SJSA1 (cell line): ENCODE measurements at regions not wholly inside any gene's neighbourhood (a gene's known extent, or its start where the extent isn't known, plus 50 kb on each side); places are given as distances from the start of the nearest gene placed in this dataset.

Experiments used
- DNase-seq, 2 experiments: peaks; one replicate each; pipeline ENCODE4 v3.0.0-alpha.2; 2015 to 2020; ENCODE audit warnings: low spot score in 2 of 2, low read depth in 1 of 2
- H3K27ac ChIP-seq: fragments of 250-450 bp; sonication (Bioruptor Pico); 2 replicates; pipeline ENCODE4 v1.5.1; 2020; ENCODE audit warnings: mild to moderate bottlenecking, moderate library complexity
- H3K27me3 ChIP-seq: fragments of 250-450 bp; sonication (Bioruptor Pico); replicated peaks from 2 replicates; pipeline ENCODE4 v1.5.1; 2020; ENCODE audit warnings: mild to moderate bottlenecking, moderate library complexity
- H3K36me3 ChIP-seq: fragments of 250-450 bp; sonication (Bioruptor Pico); 2 replicates; pipeline ENCODE4 v1.5.1; 2020; ENCODE audit warnings: mild to moderate bottlenecking
- H3K4me1 ChIP-seq: fragments of 250-450 bp; sonication (Bioruptor Pico); replicated peaks from 2 replicates; pipeline ENCODE4 v1.6.1; 2021; ENCODE audit warnings: mild to moderate bottlenecking
- H3K4me3 ChIP-seq: fragments of 250-450 bp; sonication (Bioruptor Pico); 2 replicates; pipeline ENCODE4 v1.5.1; 2020; ENCODE audit warnings: mild to moderate bottlenecking
- H3K9me3 ChIP-seq: fragments of 250-450 bp; sonication (Bioruptor Pico); replicated peaks from 2 replicates; pipeline ENCODE4 v1.5.1; 2020; ENCODE audit warnings: mild to moderate bottlenecking

GRCh38 chr16:51211148-51211547 lies 60.1 kb upstream of the SALL1 start:
- no peak for DNase-seq
- Histone ChIP-seq H3K4me3 (no peak overlapping the region), H3K27me3 (no peaks in the 10 kb centered on the region), H3K9me3 (no peaks in the 10 kb centered on the region), H3K27ac (no peak overlapping the region), H3K36me3 (no peaks in the 10 kb centered on the region), H3K4me1 (no peaks in the 10 kb centered on the region)

DNA sequence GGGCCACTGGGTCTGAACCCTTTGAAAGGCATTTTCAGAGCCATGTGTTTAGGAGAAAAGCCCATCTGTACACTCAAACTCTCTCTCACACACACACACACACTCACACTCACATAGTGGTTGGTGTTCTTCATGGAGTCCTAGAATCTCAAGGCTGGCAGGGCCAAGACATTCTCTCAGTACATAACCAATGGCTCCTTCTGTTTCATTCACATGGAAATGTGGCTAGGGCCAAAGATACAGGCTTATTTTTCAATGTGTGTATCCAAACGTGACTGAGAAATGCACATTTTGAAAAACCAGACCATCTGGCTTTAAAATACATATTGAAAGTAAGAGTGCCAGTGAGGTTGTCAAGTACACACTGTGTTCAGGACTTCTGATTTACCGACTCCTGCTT lies 59.0 kb upstream of the SALL1 start:
- no peaks in the 10 kb centered on the region for H3K27me3 ChIP-seq
- no peaks in the 10 kb centered on the region for H3K4me1 ChIP-seq
- H3K36me3 ChIP-seq: no peaks in the 10 kb centered on the region
- H3K9me3 ChIP-seq: no peaks in the 10 kb centered on the region
- no peak for DNase-seq
- no peak overlapping the region for H3K27ac ChIP-seq
- no peak overlapping the region for H3K4me3 ChIP-seq

GRCh38 chr16:51201604-51202003 lies 50.5 kb upstream of the SALL1 start:
- H3K4me1 ChIP-seq: no peaks in the 10 kb centered on the region
- no peak overlapping the region for H3K4me3 ChIP-seq
- H3K36me3 ChIP-seq: no peaks in the 10 kb centered on the region
- no peak for DNase-seq
- no peaks in the 10 kb centered on the region for H3K27me3 ChIP-seq
- no peak overlapping the region for H3K27ac ChIP-seq
- H3K9me3 ChIP-seq: peaks cover 5% of the 10 kb centered on the region
